ENCODE measurements at regions not wholly inside any gene's neighbourhood (a gene's known extent, or its start where the extent isn't known, plus 50 kb on each side); places are given as distances from the start of the nearest gene placed in this dataset.

- TF ChIP-seq YY1 (IDR thresholded peaks at IDR 0.05; ENCODE audit: insufficient read depth, insufficient read length) (no peak), ZNF274 (IDR thresholded peaks at IDR 0.05; ENCODE audit: low read depth, low read length) (no peak), SUZ12 (IDR thresholded peaks at IDR 0.05; ENCODE audit: extremely low read depth, insufficient read depth, insufficient read length) (no peak)
These were observed 1225.3 kb downstream of the SUCLG1 start for GRCh38 chr2:83233781-83234180.

Measured in NT2/D1 (cell line).